Prostate gland (tissue), 2 donors: ENCODE measurements at regions not wholly inside any gene's neighbourhood (a gene's known extent, or its start where the extent isn't known, plus 50 kb on each side); places are given as distances from the start of the nearest gene placed in this dataset.

Experiments used
- DNase-seq: peaks from one replicate; pipeline ENCODE4 v3.0.0-alpha.2; 2019; ENCODE audit warnings: low spot score
- H3K27ac ChIP-seq, 2 donors: fragments of 200-600 bp; sonication (generic); 2 replicates each; pipeline ENCODE4 v1.5.1; 2017 to 2019
- H3K27me3 ChIP-seq: fragments of 200-600 bp; sonication (generic); replicated peaks from 2 replicates; pipeline ENCODE4 v1.5.1; 2019; ENCODE audit not compliant: insufficient read depth
- H3K36me3 ChIP-seq, 2 donors: fragments of 200-600 bp; sonication (generic); 1 replicate in 1 of 2; 2 replicates in 1 of 2; pipeline versions ENCODE4 v1.5.1 to v1.8.1; 2017 to 2019
- H3K4me1 ChIP-seq: fragments of 200-600 bp; sonication (generic); replicated peaks from 2 replicates; pipeline ENCODE4 v1.5.1; 2019
- H3K4me3 ChIP-seq, 2 donors: fragments of 200-600 bp; sonication (generic); 2 replicates each; pipeline ENCODE4 v1.5.1; 2017 to 2019
- H3K9me3 ChIP-seq: fragments of 200-600 bp; sonication (generic); 2 replicates; pipeline ENCODE4 v1.5.1; 2017
- POLR2A ChIP-seq: fragments of 450-650 bp; IDR thresholded peaks from one replicate; pipeline ENCODE4 v1.6.1; 2016; ENCODE audit warnings: antibody characterized with exemption, mild to moderate bottlenecking
- POLR2AphosphoS5 ChIP-seq: sonication (generic); formaldehyde crosslinking; IDR thresholded peaks from one replicate; pipeline ENCODE4 v1.6.1; 2017; ENCODE audit warnings: antibody characterized with exemption
- WGBS: methylation state at CpG from one replicate; pipeline ENCODE4 v1.1.5; 2018; 5-methylcytosine and 5-hydroxymethylcytosine counted together
- intact Hi-C: fragments of 100-400 bp; cut with DNase I; formaldehyde crosslinking; loops from one replicate; pipeline ENCODE4 v1.14.2; 2022
- TF ChIP-seq, protein P1 (sequence below), 4 experiments: fragments of 200-600 bp in 2 of 4; fragments of 450-650 bp in 2 of 4; sonication (generic) in 2 of 4; IDR thresholded peaks; 1 replicate in 3 of 4; 2 replicates in 1 of 4; pipeline ENCODE4 v1.5.1; 2016 to 2019; ENCODE audit warnings: antibody characterized with exemption in 4 of 4, mild to moderate bottlenecking in 2 of 4, moderate library complexity in 2 of 4

- Histone ChIP-seq H3K27ac (no peak overlapping the region), H3K9me3 (no peaks in the 10 kb centered on the region), H3K36me3 (no peaks in the 10 kb centered on the region), H3K27me3 (no peaks in the 10 kb centered on the region), H3K4me1 (no peaks in the 10 kb centered on the region), H3K4me3 (no peak overlapping the region)
- no peak for DNase-seq
- TF ChIP-seq POLR2AphosphoS5 (no peak), POLR2A (no peak)
- TF ChIP-seq, protein P1, sequence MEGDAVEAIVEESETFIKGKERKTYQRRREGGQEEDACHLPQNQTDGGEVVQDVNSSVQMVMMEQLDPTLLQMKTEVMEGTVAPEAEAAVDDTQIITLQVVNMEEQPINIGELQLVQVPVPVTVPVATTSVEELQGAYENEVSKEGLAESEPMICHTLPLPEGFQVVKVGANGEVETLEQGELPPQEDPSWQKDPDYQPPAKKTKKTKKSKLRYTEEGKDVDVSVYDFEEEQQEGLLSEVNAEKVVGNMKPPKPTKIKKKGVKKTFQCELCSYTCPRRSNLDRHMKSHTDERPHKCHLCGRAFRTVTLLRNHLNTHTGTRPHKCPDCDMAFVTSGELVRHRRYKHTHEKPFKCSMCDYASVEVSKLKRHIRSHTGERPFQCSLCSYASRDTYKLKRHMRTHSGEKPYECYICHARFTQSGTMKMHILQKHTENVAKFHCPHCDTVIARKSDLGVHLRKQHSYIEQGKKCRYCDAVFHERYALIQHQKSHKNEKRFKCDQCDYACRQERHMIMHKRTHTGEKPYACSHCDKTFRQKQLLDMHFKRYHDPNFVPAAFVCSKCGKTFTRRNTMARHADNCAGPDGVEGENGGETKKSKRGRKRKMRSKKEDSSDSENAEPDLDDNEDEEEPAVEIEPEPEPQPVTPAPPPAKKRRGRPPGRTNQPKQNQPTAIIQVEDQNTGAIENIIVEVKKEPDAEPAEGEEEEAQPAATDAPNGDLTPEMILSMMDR (IDR thresholded peaks at IDR 0.05): no peak
- WGBS: 91% methylated on average over 2 of the region's 2 CpGs
- intact Hi-C loops: no loop called here
Observed at GRCh38 chr15:29618586-29618985, 203.7 kb downstream of the TJP1 start.

- TF ChIP-seq POLR2AphosphoS5 (no peak), POLR2A (no peak)
- TF ChIP-seq, protein P1 (IDR thresholded peaks at IDR 0.05): no peak
- H3K4me3 ChIP-seq: no peak overlapping the region
- intact Hi-C loops: no loop called here
- H3K27me3 ChIP-seq: no peaks in the 10 kb centered on the region
- DNase-seq: no peak
- no peaks in the 10 kb centered on the region for H3K9me3 ChIP-seq
- H3K27ac ChIP-seq: no peak overlapping the region
- H3K36me3 ChIP-seq: no peaks in the 10 kb centered on the region
- H3K4me1 ChIP-seq: no peaks in the 10 kb centered on the region
Observed at GRCh38 chr15:29616512-29616911, 205.8 kb downstream of the TJP1 start.

DNA sequence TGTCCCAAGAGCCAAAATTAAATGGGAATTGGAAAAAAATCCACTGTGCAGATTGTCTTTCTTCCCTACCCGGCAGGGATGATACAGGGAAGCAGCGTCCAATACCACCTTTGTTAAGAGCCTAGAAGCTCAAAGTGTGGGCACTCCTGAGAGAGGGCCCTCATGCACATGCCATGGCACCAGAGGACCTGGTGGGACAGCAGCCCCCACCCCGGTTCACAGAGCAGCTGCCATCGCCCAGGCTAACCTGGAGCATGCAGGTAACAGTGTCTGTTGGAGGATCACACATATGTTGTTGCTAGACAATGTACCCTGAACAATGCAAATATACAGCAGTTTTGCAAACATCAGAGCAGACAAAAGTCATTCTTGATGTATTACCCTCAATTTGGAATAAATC lies 206.5 kb downstream of the TJP1 start:
- no peaks in the 10 kb centered on the region for H3K27me3 ChIP-seq
- no peaks in the 10 kb centered on the region for H3K9me3 ChIP-seq
- no peaks in the 10 kb centered on the region for H3K36me3 ChIP-seq
- no peak overlapping the region for H3K27ac ChIP-seq
- intact Hi-C loops: no loop called here
- no peaks in the 10 kb centered on the region for H3K4me1 ChIP-seq
- no peak for DNase-seq
- 79% methylated on average over 4 of the region's 4 CpGs for WGBS
- H3K4me3 ChIP-seq: no peak overlapping the region
- TF ChIP-seq, protein P1 (IDR thresholded peaks at IDR 0.05): no peak
- no peak for TF ChIP-seq POLR2AphosphoS5
- no peak for TF ChIP-seq POLR2A

DNA sequence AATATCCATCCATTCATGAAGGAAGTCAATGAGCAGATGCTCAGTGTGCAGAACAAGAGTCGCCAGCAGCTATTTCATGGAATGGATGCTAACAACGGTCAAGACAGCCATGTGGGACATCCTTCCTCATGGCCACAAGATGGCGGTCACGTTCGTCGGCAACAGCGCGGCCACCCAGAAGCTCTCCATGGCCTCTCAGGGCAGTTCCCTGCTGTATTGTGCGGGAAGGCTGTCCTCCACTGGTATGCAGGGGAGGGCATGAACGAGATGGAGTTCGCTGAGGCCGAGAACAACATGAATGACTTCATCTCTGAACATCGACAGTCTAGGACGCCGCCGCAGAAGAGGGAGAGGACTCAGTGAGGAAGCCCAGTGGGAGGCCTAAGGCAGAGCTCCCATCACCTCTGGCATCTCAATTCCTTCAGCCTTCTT lies 208.3 kb downstream of the TJP1 start:
- no peak for TF ChIP-seq POLR2AphosphoS5
- TF ChIP-seq POLR2A: no peak
- TF ChIP-seq, protein P1 (IDR thresholded peaks at IDR 0.05): peak in 1 of 4 experiments; percentile 28
- H3K27ac ChIP-seq: no peak overlapping the region
- no peak overlapping the region for H3K4me3 ChIP-seq
- 74% methylated on average over 16 of the region's 16 CpGs for WGBS
- no peaks in the 10 kb centered on the region for H3K27me3 ChIP-seq
- no peaks in the 10 kb centered on the region for H3K4me1 ChIP-seq
- intact Hi-C loops: no loop called here
- DNase-seq: no peak
- no peaks in the 10 kb centered on the region for H3K36me3 ChIP-seq
- H3K9me3 ChIP-seq: no peaks in the 10 kb centered on the region

- no peak overlapping the region for H3K27ac ChIP-seq
- no peak overlapping the region for H3K4me3 ChIP-seq
- TF ChIP-seq POLR2AphosphoS5 (no peak), POLR2A (no peak)
- TF ChIP-seq, protein P1 (IDR thresholded peaks at IDR 0.05): no peak
- no peaks in the 10 kb centered on the region for H3K4me1 ChIP-seq
- no peak for DNase-seq
- intact Hi-C loops: no loop called here
- H3K9me3 ChIP-seq: no peaks in the 10 kb centered on the region
- H3K27me3 ChIP-seq: no peaks in the 10 kb centered on the region
- H3K36me3 ChIP-seq: no peaks in the 10 kb centered on the region
- 45% methylated on average over 5 of the region's 5 CpGs for whole genome bisulfite sequencing
Observed at GRCh38 chr15:29612701-29613100, 209.6 kb downstream of the TJP1 start.
